WTC11 (cell line): ENCODE measurements at regions not wholly inside any gene's neighbourhood (a gene's known extent, or its start where the extent isn't known, plus 50 kb on each side); places are given as distances from the start of the nearest gene placed in this dataset.

Experiments used
- ATAC-seq: fragments of 200-7000 bp; cut with Tn5 transposase; 2 replicates; pipeline ENCODE4 v1.10.0; 2021; ENCODE audit warnings: mild to moderate bottlenecking, moderate library complexity
- CTCF ChIA-PET: fragments of 300-600 bp; sonication (Branson Sonifier 250); formaldehyde crosslinking; loops from one replicate; lab custom pipeline; 2021; ENCODE audit warnings: antibody characterized with exemption; lab: Charles Lee
- POLR2A ChIA-PET: fragments of 350-600 bp; sonication (Branson Sonifier 250); formaldehyde crosslinking; loops from one replicate; lab custom pipeline; 2021; ENCODE audit warnings: antibody characterized with exemption; lab: Charles Lee
- DNase-seq: peaks from one replicate; pipeline ENCODE4 v3.0.0; 2021; ENCODE audit warnings: low spot score
- H3K27ac Mint-ChIP-seq: 2 replicates; pipeline ENCODE4 v1.8.0; 2021; ENCODE audit warnings: mixed read lengths
- H3K27me3 Mint-ChIP-seq: 2 replicates; pipeline ENCODE4 v1.8.0; 2021; ENCODE audit warnings: low read depth, mild to moderate bottlenecking, moderate library complexity, mixed read lengths
- H3K36me3 Mint-ChIP-seq: 2 replicates; pipeline ENCODE4 v1.8.0; 2021; ENCODE audit warnings: mixed read lengths
- H3K4me1 Mint-ChIP-seq: 2 replicates; pipeline ENCODE4 v1.8.0; 2022; ENCODE audit warnings: mixed read lengths
- H3K4me3 Mint-ChIP-seq: 2 replicates; pipeline ENCODE4 v1.8.0; 2021; ENCODE audit warnings: mild to moderate bottlenecking, moderate library complexity, mixed read lengths
- H3K9me3 Mint-ChIP-seq: 2 replicates; pipeline ENCODE4 v1.8.0; 2021; ENCODE audit warnings: mixed read lengths
- CREB1 ChIP-seq: sonication (generic); formaldehyde crosslinking; IDR thresholded peaks from 2 replicates; pipeline ENCODE4 v1.8.0; 2023; ENCODE audit warnings: mild to moderate bottlenecking, missing genetic modification reagents
- CREM ChIP-seq: sonication (generic); formaldehyde crosslinking; IDR thresholded peaks from 2 replicates; pipeline ENCODE4 v1.8.1; 2022; ENCODE audit warnings: mild to moderate bottlenecking, missing genetic modification reagents, moderate library complexity
- E2F4 ChIP-seq: sonication (generic); formaldehyde crosslinking; IDR thresholded peaks from 2 replicates; pipeline ENCODE4 v1.8.1; 2022; ENCODE audit warnings: low read depth, mild to moderate bottlenecking, moderate library complexity, missing genetic modification reagents, borderline replicate concordance
- FOXP1 ChIP-seq: sonication (generic); formaldehyde crosslinking; IDR thresholded peaks from 2 replicates; pipeline ENCODE4 v1.8.0; 2022; ENCODE audit warnings: missing genetic modification reagents, mild to moderate bottlenecking, moderate library complexity, borderline replicate concordance
- GTF2I ChIP-seq: fragments of 250-450 bp; sonication (Bioruptor Pico); conservative IDR thresholded peaks from 2 replicates; pipeline ENCODE4 v1.4.0; 2021; ENCODE audit warnings: mild to moderate bottlenecking
- IRF1 ChIP-seq: sonication (generic); formaldehyde crosslinking; IDR thresholded peaks from 2 replicates; pipeline ENCODE4 v1.8.0; 2023; ENCODE audit warnings: missing genetic modification reagents
- JAZF1 ChIP-seq: fragments of 250-450 bp; sonication (Bioruptor Pico); IDR thresholded peaks from 2 replicates; pipeline ENCODE4 v1.9.0; 2021; ENCODE audit warnings: moderate library complexity, mild to moderate bottlenecking, inconsistent platforms
- JUN ChIP-seq: sonication (generic); formaldehyde crosslinking; IDR thresholded peaks from 2 replicates; pipeline ENCODE4 v1.8.0; 2023; ENCODE audit warnings: mild to moderate bottlenecking, missing genetic modification reagents
- KAT7 ChIP-seq: sonication (generic); formaldehyde crosslinking; IDR thresholded peaks from 2 replicates; pipeline ENCODE4 v1.8.1; 2023; ENCODE audit warnings: missing genetic modification reagents, mild to moderate bottlenecking, borderline replicate concordance
- MXD4 ChIP-seq: fragments of 250-450 bp; sonication (Bioruptor Pico); IDR thresholded peaks from 2 replicates; pipeline ENCODE4 v1.8.0; 2021; ENCODE audit warnings: mild to moderate bottlenecking, moderate library complexity, borderline replicate concordance
- MYBL2 ChIP-seq: sonication (generic); formaldehyde crosslinking; IDR thresholded peaks from 2 replicates; pipeline ENCODE4 v1.8.1; 2023; ENCODE audit warnings: mild to moderate bottlenecking, moderate library complexity, missing genetic modification reagents
- NFE2L1 ChIP-seq: sonication (generic); formaldehyde crosslinking; IDR thresholded peaks from 2 replicates; pipeline ENCODE4 v1.8.1; 2023; ENCODE audit warnings: missing genetic modification reagents
- OVOL2 ChIP-seq: fragments of 250-450 bp; sonication (Bioruptor Pico); IDR thresholded peaks from 2 replicates; pipeline ENCODE4 v1.9.0; 2021; ENCODE audit warnings: mild to moderate bottlenecking, borderline replicate concordance
- PREB ChIP-seq: sonication (generic); formaldehyde crosslinking; IDR thresholded peaks from 2 replicates; pipeline ENCODE4 v1.8.1; 2022; ENCODE audit warnings: mild to moderate bottlenecking, missing genetic modification reagents, moderate library complexity, borderline replicate concordance
- RORB ChIP-seq: fragments of 250-450 bp; sonication (Bioruptor Pico); IDR thresholded peaks from 2 replicates; pipeline ENCODE4 v1.9.0; 2021; ENCODE audit warnings: mild to moderate bottlenecking
- SMAD4 ChIP-seq: sonication (generic); formaldehyde crosslinking; IDR thresholded peaks from 2 replicates; pipeline ENCODE4 v1.8.0; 2022; ENCODE audit warnings: mild to moderate bottlenecking, missing genetic modification reagents
- SP1 ChIP-seq: sonication (generic); formaldehyde crosslinking; conservative IDR thresholded peaks from 2 replicates; pipeline ENCODE4 v1.8.1; 2022; ENCODE audit warnings: missing genetic modification reagents
- TCF7 ChIP-seq: sonication (generic); formaldehyde crosslinking; IDR thresholded peaks from 2 replicates; pipeline ENCODE4 v1.8.0; 2022; ENCODE audit warnings: mild to moderate bottlenecking, low read depth, missing genetic modification reagents, moderate library complexity
- ZMAT4 ChIP-seq: fragments of 250-450 bp; sonication (Bioruptor Pico); IDR thresholded peaks from 2 replicates; pipeline ENCODE4 v1.9.0; 2021; ENCODE audit warnings: mild to moderate bottlenecking
- ZNF138 ChIP-seq: sonication (generic); formaldehyde crosslinking; conservative IDR thresholded peaks from 2 replicates; pipeline ENCODE4 v1.8.1; 2022; ENCODE audit warnings: mild to moderate bottlenecking, moderate library complexity, missing genetic modification reagents
- ZNF232 ChIP-seq: sonication (generic); formaldehyde crosslinking; IDR thresholded peaks from 2 replicates; pipeline ENCODE4 v1.8.0; 2022; ENCODE audit warnings: mild to moderate bottlenecking, missing genetic modification reagents
- ZNF317 ChIP-seq: sonication (generic); formaldehyde crosslinking; IDR thresholded peaks from 2 replicates; pipeline ENCODE4 v1.8.1; 2023; ENCODE audit warnings: low read depth, mild to moderate bottlenecking, moderate library complexity, missing genetic modification reagents, borderline replicate concordance
- ZNF423 ChIP-seq: fragments of 250-450 bp; sonication (Bioruptor Pico); IDR thresholded peaks from 2 replicates; pipeline ENCODE4 v2.1.2; 2022; ENCODE audit warnings: mild to moderate bottlenecking, moderate library complexity
- ZNF425 ChIP-seq: fragments of 250-450 bp; sonication (Bioruptor Pico); conservative IDR thresholded peaks from 2 replicates; pipeline ENCODE4 v1.9.0; 2021; ENCODE audit warnings: mild to moderate bottlenecking
- ZNF671 ChIP-seq: fragments of 250-450 bp; sonication (Bioruptor Pico); IDR thresholded peaks from 2 replicates; pipeline ENCODE4 v1.8.0; 2021; ENCODE audit warnings: mild to moderate bottlenecking

- no peak overlapping the region for H3K27ac Mint-ChIP-seq
- no peaks in the 10 kb centered on the region for H3K36me3 Mint-ChIP-seq
- H3K4me3 Mint-ChIP-seq = no peak overlapping the region
- H3K4me1 Mint-ChIP-seq = no peaks in the 10 kb centered on the region
- H3K27me3 Mint-ChIP-seq = no peaks in the 10 kb centered on the region
- peaks cover 6% of the 10 kb centered on the region; the same call in 1 of the 2 replicates for H3K9me3 Mint-ChIP-seq
- CTCF ChIA-PET = no interaction called here
- ATAC-seq = no peak
- POLR2A ChIA-PET = no interaction called here
- DNase-seq = no peak
- TF ChIP-seq JAZF1 (CRISPR knock-in tag) = no peak
- TF ChIP-seq FOXP1 (CRISPR knock-in tag) = no peak
- TF ChIP-seq CREM = no peak
- TF ChIP-seq OVOL2 = no peak
- no peak for TF ChIP-seq KAT7 (CRISPR knock-in tag)
- no peak for TF ChIP-seq RORB (CRISPR knock-in tag)
- TF ChIP-seq CREB1 (CRISPR knock-in tag) = no peak
Observed at GRCh38 chr10:83522881-83523386, 616.4 kb upstream of the GHITM start.

- peaks cover 17% of the 10 kb centered on the region for H3K9me3 Mint-ChIP-seq
- H3K27me3 Mint-ChIP-seq = no peaks in the 10 kb centered on the region
- POLR2A ChIA-PET = interaction anchor here (1.1 kb wide), 1 partner anchor 60 kb away, joined by 3 read pairs; no protein-coding TSS in a partner anchor
- TF ChIP-seq MXD4 (CRISPR knock-in tag) = no peak
- TF ChIP-seq MYBL2 (CRISPR knock-in tag) = no peak
- TF ChIP-seq SMAD4 (CRISPR knock-in tag) = no peak
- no peak for TF ChIP-seq JUN (CRISPR knock-in tag)
- TF ChIP-seq GTF2I (CRISPR knock-in tag) = no peak
- H3K27ac Mint-ChIP-seq = no peak overlapping the region
- ATAC-seq (no peak), DNase-seq (no peak)
- no peak overlapping the region for H3K4me3 Mint-ChIP-seq
- CTCF ChIA-PET = no interaction called here
- H3K4me1 Mint-ChIP-seq = no peaks in the 10 kb centered on the region
- H3K36me3 Mint-ChIP-seq = no peaks in the 10 kb centered on the region
Observed at GRCh38 chr10:83527934-83528333, 611.4 kb upstream of the GHITM start.

GRCh38 chr10:83533290-83533689, 606.0 kb upstream of the GHITM start:
- TF ChIP-seq ZNF425 (CRISPR knock-in tag) (no peak), GTF2I (CRISPR knock-in tag) (no peak), TCF7 (CRISPR knock-in tag) (no peak), SP1 (no peak), NFE2L1 (no peak), ZNF232 (no peak), PREB (CRISPR knock-in tag) (no peak), CREM (no peak), JAZF1 (CRISPR knock-in tag) (no peak), ZNF317 (CRISPR knock-in tag) (no peak), ZNF138 (CRISPR knock-in tag) (no peak), ZNF671 (CRISPR knock-in tag) (no peak), E2F4 (no peak), ZNF423 (no peak), ZMAT4 (CRISPR knock-in tag) (no peak), IRF1 (CRISPR knock-in tag) (no peak)
- ChIA-PET POLR2A (no interaction called here), CTCF (no interaction called here)
- H3K27ac Mint-ChIP-seq = no peak overlapping the region
- no peaks in the 10 kb centered on the region for H3K27me3 Mint-ChIP-seq
- ATAC-seq = no peak
- H3K9me3 Mint-ChIP-seq = peaks cover 12% of the 10 kb centered on the region
- DNase-seq = no peak
- H3K36me3 Mint-ChIP-seq = no peaks in the 10 kb centered on the region
- no peak overlapping the region for H3K4me3 Mint-ChIP-seq
- no peaks in the 10 kb centered on the region for H3K4me1 Mint-ChIP-seq
